ENCODE measurements at regions not wholly inside any gene's neighbourhood (a gene's known extent, or its start where the extent isn't known, plus 50 kb on each side); places are given as distances from the start of the nearest gene placed in this dataset.

GRCh38 chr1:208309771-208310170 is 65.6 kb upstream of the PLXNA2 start:
- H3K9me3 Mint-ChIP-seq (ENCODE audit: low read depth) = no peaks in the 10 kb centered on the region
- H3K27me3 Mint-ChIP-seq (ENCODE audit: low read depth) = peaks cover 30% of the 10 kb centered on the region
- H3K36me3 Mint-ChIP-seq (ENCODE audit: low read depth) = no peaks in the 10 kb centered on the region
- no peak overlapping the region for H3K27ac Mint-ChIP-seq (ENCODE audit: unreplicated experiment)
- no peaks in the 10 kb centered on the region for H3K4me1 Mint-ChIP-seq (ENCODE audit: low read depth)
- TF ChIP-seq CTCF (IDR thresholded peaks at IDR 0.05) = no peak
- no peak for DNase-seq (ENCODE audit: low spot score)
- H3K4me3 Mint-ChIP-seq (ENCODE audit: unreplicated experiment) = no peak overlapping the region

- Mint-ChIP-seq H3K36me3 (ENCODE audit: low read depth) (no peaks in the 10 kb centered on the region), H3K9me3 (ENCODE audit: low read depth) (no peaks in the 10 kb centered on the region), H3K27ac (ENCODE audit: unreplicated experiment) (no peak overlapping the region), H3K27me3 (ENCODE audit: low read depth) (peaks cover 40% of the 10 kb centered on the region), H3K4me3 (ENCODE audit: unreplicated experiment) (no peak overlapping the region), H3K4me1 (ENCODE audit: low read depth) (no peaks in the 10 kb centered on the region)
- no peak for TF ChIP-seq CTCF (IDR thresholded peaks at IDR 0.05)
- no peak for DNase-seq (ENCODE audit: low spot score)
Measured at GRCh38 chr1:208312706-208313105, 68.5 kb upstream of the PLXNA2 start.

- no peaks in the 10 kb centered on the region for H3K9me3 Mint-ChIP-seq (ENCODE audit: low read depth)
- no peak overlapping the region for H3K4me3 Mint-ChIP-seq (ENCODE audit: unreplicated experiment)
- H3K27ac Mint-ChIP-seq (ENCODE audit: unreplicated experiment) = no peak overlapping the region
- no peak for DNase-seq (ENCODE audit: low spot score)
- H3K4me1 Mint-ChIP-seq (ENCODE audit: low read depth) = no peaks in the 10 kb centered on the region
- TF ChIP-seq CTCF (IDR thresholded peaks at IDR 0.05) = no peak
- H3K36me3 Mint-ChIP-seq (ENCODE audit: low read depth) = no peaks in the 10 kb centered on the region
- H3K27me3 Mint-ChIP-seq (ENCODE audit: low read depth) = peaks cover 46% of the 10 kb centered on the region
Measured at GRCh38 chr1:208314431-208314830, 70.2 kb upstream of the PLXNA2 start.

GRCh38 chr1:208318150-208318734 is 74.1 kb upstream of the PLXNA2 start:
- Mint-ChIP-seq H3K27me3 (ENCODE audit: low read depth) (peaks cover 47% of the 10 kb centered on the region), H3K27ac (ENCODE audit: unreplicated experiment) (no peak overlapping the region), H3K36me3 (ENCODE audit: low read depth) (no peaks in the 10 kb centered on the region), H3K9me3 (ENCODE audit: low read depth) (no peaks in the 10 kb centered on the region), H3K4me1 (ENCODE audit: low read depth) (no peaks in the 10 kb centered on the region), H3K4me3 (ENCODE audit: unreplicated experiment) (no peak overlapping the region)
- DNase-seq (ENCODE audit: low spot score) = no peak
- TF ChIP-seq CTCF (IDR thresholded peaks at IDR 0.05) = no peak

GRCh38 chr1:208324005-208324404 is 79.8 kb upstream of the PLXNA2 start:
- TF ChIP-seq CTCF (IDR thresholded peaks at IDR 0.05) = no peak
- Mint-ChIP-seq H3K4me1 (ENCODE audit: low read depth) (no peaks in the 10 kb centered on the region), H3K27me3 (ENCODE audit: low read depth) (peaks cover 33% of the 10 kb centered on the region), H3K9me3 (ENCODE audit: low read depth) (no peaks in the 10 kb centered on the region), H3K27ac (ENCODE audit: unreplicated experiment) (no peak overlapping the region), H3K36me3 (ENCODE audit: low read depth) (no peaks in the 10 kb centered on the region), H3K4me3 (ENCODE audit: unreplicated experiment) (no peak overlapping the region)
- no peak for DNase-seq (ENCODE audit: low spot score)
